Karpas-422 (cell line): ENCODE measurements at regions not wholly inside any gene's neighbourhood (a gene's known extent, or its start where the extent isn't known, plus 50 kb on each side); places are given as distances from the start of the nearest gene placed in this dataset.
"Not testable (repeated sequence)": the region's sequence is repeated elsewhere in the genome, so short reads cannot be mapped to it uniquely, and the experiment has no call there.

Source experiments
- DNase-seq: peaks from one replicate; pipeline ENCODE4 v3.0.0-alpha.2; 2015
- H2AFZ ChIP-seq: fragments of 200-600 bp; sonication (generic); 2 replicates; pipeline ENCODE4 v1.6.1; 2014; ENCODE audit warnings: antibody characterized with exemption, low read length, mixed read lengths
- H3K27ac ChIP-seq: fragments of 200-600 bp; sonication (generic); 2 replicates; pipeline ENCODE4 v1.5.1; 2014; ENCODE audit warnings: mild to moderate bottlenecking, low read length, moderate library complexity
- H3K27me3 ChIP-seq: fragments of 200-600 bp; sonication (generic); 2 replicates; pipeline ENCODE4 v1.6.1; 2014; ENCODE audit warnings: low read length, mixed read lengths
- H3K36me3 ChIP-seq: fragments of 200-600 bp; sonication (generic); 2 replicates; pipeline ENCODE4 v1.6.1; 2014; ENCODE audit warnings: low read length, mixed read lengths; ENCODE audit not compliant: insufficient read depth
- H3K4me1 ChIP-seq: fragments of 200-600 bp; sonication (generic); 2 replicates; pipeline ENCODE4 v1.6.1; 2014; ENCODE audit warnings: mild to moderate bottlenecking, low read length, mixed read lengths
- H3K4me2 ChIP-seq: fragments of 200-600 bp; sonication (generic); 2 replicates; pipeline ENCODE4 v1.6.1; 2014; ENCODE audit warnings: low read length, low read depth, mild to moderate bottlenecking; ENCODE audit not compliant: poor library complexity, severe bottlenecking
- H3K4me3 ChIP-seq: fragments of 200-600 bp; sonication (generic); 2 replicates; pipeline ENCODE4 v1.5.1; 2014; ENCODE audit warnings: mild to moderate bottlenecking, antibody characterized with exemption, low read length, mixed read lengths
- H3K79me2 ChIP-seq: fragments of 200-600 bp; sonication (generic); 2 replicates; pipeline ENCODE4 v1.6.1; 2014; ENCODE audit warnings: mild to moderate bottlenecking, low read length, mixed read lengths
- H3K9ac ChIP-seq: fragments of 200-600 bp; sonication (generic); 2 replicates; pipeline ENCODE4 v1.6.0; 2014; ENCODE audit warnings: low read length
- H3K9me2 ChIP-seq: fragments of 200-600 bp; sonication (generic), shearing (Covaris generic); replicated peaks from 2 replicates; pipeline ENCODE4 v1.6.0; 2014; ENCODE audit warnings: mild to moderate bottlenecking, low read length, moderate library complexity; ENCODE audit not compliant: insufficient read depth
- H3K9me3 ChIP-seq: fragments of 300-700, 200-600 bp; sonication (generic); 2 replicates; pipeline ENCODE4 v1.6.1; 2014; ENCODE audit warnings: low read length, mixed read lengths
- H4K20me1 ChIP-seq: fragments of 200-600 bp; sonication (generic); 2 replicates; pipeline ENCODE4 v1.6.1; 2014; ENCODE audit warnings: mild to moderate bottlenecking, antibody characterized with exemption, low read length, low read depth; ENCODE audit not compliant: insufficient read depth

GRCh38 chr3:55267206-55267930 lies 219.7 kb downstream of the WNT5A start:
- H3K9me2 ChIP-seq, result no peaks in the 10 kb centered on the region
- no peak overlapping the region for H3K4me2 ChIP-seq
- no peak overlapping the region for H3K4me3 ChIP-seq
- no peaks in the 10 kb centered on the region for H3K36me3 ChIP-seq
- no peaks in the 10 kb centered on the region for H3K9me3 ChIP-seq
- H2AFZ ChIP-seq, result no peak overlapping the region
- H3K27me3 ChIP-seq, result no peaks in the 10 kb centered on the region
- no peak overlapping the region for H3K27ac ChIP-seq
- no peaks in the 10 kb centered on the region for H3K79me2 ChIP-seq
- no peak for DNase-seq
- no peaks in the 10 kb centered on the region for H4K20me1 ChIP-seq
- no peaks in the 10 kb centered on the region for H3K4me1 ChIP-seq
- no peak overlapping the region for H3K9ac ChIP-seq

DNA sequence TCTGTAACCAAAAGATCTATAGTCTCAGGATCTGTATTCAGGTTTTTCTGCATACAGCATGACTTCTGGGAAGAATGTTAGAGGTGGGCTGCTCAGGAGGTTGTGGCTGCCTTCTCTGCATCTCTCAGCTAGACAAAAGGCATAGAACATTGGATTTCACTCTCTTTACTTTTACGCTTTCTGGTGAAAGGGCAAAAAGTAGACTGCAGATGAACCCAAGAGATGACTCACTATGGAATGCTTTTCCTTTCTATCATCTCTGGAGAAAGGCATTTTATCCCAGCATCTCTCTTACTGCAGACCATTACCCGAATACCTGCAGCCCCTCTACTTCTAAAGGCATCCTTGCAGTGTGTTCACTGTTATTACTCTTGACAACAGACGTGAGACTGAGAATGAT lies 222.2 kb downstream of the WNT5A start:
- Histone ChIP-seq H3K4me2 (no peak overlapping the region), H3K4me3 (no peak overlapping the region), H3K27me3 (no peaks in the 10 kb centered on the region), H3K36me3 (no peaks in the 10 kb centered on the region), H3K9me2 (no peaks in the 10 kb centered on the region), H3K4me1 (no peaks in the 10 kb centered on the region), H2AFZ (no peak overlapping the region), H3K9me3 (no peaks in the 10 kb centered on the region), H4K20me1 (no peaks in the 10 kb centered on the region), H3K9ac (no peak overlapping the region), H3K79me2 (no peaks in the 10 kb centered on the region), H3K27ac (no peak overlapping the region)
- DNase-seq, result no peak

GRCh38 chr3:55252921-55253320 lies 234.2 kb downstream of the WNT5A start:
- Histone ChIP-seq H3K4me1 (no peaks in the 10 kb centered on the region), H2AFZ (no peak overlapping the region), H3K36me3 (no peaks in the 10 kb centered on the region), H3K27ac (no peak overlapping the region), H4K20me1 (no peaks in the 10 kb centered on the region), H3K9me3 (no peaks in the 10 kb centered on the region), H3K79me2 (no peaks in the 10 kb centered on the region), H3K27me3 (no peaks in the 10 kb centered on the region), H3K9me2 (no peaks in the 10 kb centered on the region), H3K4me2 (no peak overlapping the region), H3K9ac (no peak overlapping the region), H3K4me3 (no peak overlapping the region)
- no peak for DNase-seq

- H3K4me2 ChIP-seq, DNase-seq: not testable (repeated sequence)
These were observed 237.9 kb downstream of the WNT5A start for GRCh38 chr3:55249156-55249555.

DNA sequence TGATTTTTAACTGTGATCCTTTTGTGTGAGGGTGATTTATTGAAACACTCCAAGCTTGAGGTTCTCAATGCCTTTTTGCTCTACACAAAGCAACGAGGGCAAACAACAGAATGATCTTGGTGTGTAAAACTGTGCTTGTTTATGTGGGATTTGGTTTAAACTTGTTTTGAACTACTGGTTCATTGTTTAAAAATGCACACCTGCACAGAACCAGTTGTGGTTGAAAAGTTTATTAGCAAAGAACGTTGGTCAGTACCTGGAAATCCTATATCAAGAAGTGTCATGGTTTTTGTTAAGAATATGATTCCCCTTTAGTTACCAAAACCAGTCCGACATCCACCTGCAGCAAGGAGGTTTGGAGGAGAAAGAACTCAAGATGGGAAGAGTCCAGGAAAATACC lies 239.4 kb downstream of the WNT5A start:
- no peak for DNase-seq
- Histone ChIP-seq H2AFZ (no peak overlapping the region), H3K4me3 (no peak overlapping the region), H3K9me2 (no peaks in the 10 kb centered on the region), H3K9me3 (no peaks in the 10 kb centered on the region), H3K4me1 (no peaks in the 10 kb centered on the region), H4K20me1 (no peaks in the 10 kb centered on the region), H3K27ac (no peak overlapping the region), H3K9ac (no peak overlapping the region), H3K36me3 (no peaks in the 10 kb centered on the region), H3K4me2 (no peak overlapping the region), H3K79me2 (no peaks in the 10 kb centered on the region), H3K27me3 (no peaks in the 10 kb centered on the region)

More at GRCh38 chr3:55249156-55249555, 237.9 kb downstream of the WNT5A start:
- H3K4me1 ChIP-seq, H4K20me1 ChIP-seq, H3K4me3 ChIP-seq, H3K9ac ChIP-seq, H3K27ac ChIP-seq, H3K9me2 ChIP-seq, H3K27me3 ChIP-seq, H2AFZ ChIP-seq, H3K36me3 ChIP-seq, H3K9me3 ChIP-seq, H3K79me2 ChIP-seq: not testable (repeated sequence)

GRCh38 chr3:55246033-55246432 lies 241.1 kb downstream of the WNT5A start:
- no peaks in the 10 kb centered on the region for H3K27me3 ChIP-seq
- no peaks in the 10 kb centered on the region for H3K79me2 ChIP-seq
- no peaks in the 10 kb centered on the region for H3K9me2 ChIP-seq
- no peak overlapping the region for H3K4me2 ChIP-seq
- no peak overlapping the region for H3K4me3 ChIP-seq
- no peak for DNase-seq
- no peaks in the 10 kb centered on the region for H3K9me3 ChIP-seq
- H3K4me1 ChIP-seq, result no peaks in the 10 kb centered on the region
- no peak overlapping the region for H2AFZ ChIP-seq
- H4K20me1 ChIP-seq, result no peaks in the 10 kb centered on the region
- no peaks in the 10 kb centered on the region for H3K36me3 ChIP-seq
- H3K27ac ChIP-seq, result no peak overlapping the region
- no peak overlapping the region for H3K9ac ChIP-seq

DNA sequence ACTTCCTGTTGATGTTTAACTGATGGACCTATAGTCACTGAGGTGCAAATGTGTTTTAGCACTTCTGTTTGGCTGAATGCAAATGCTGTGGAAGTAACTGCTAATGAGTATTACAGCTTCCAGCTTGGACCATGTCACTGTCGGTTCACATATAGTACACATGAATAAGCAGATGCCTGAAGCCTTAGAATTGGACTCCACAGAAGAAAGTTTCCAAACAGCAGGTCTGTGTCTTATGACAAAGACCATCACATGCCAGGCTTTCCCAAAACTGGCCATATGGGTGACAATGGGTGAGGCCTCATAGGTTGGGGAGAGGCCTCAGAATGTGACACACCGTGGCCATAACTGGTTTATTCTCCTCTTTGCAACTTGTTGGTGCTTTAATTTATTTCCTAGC lies 241.8 kb downstream of the WNT5A start:
- Histone ChIP-seq H3K4me1 (no peaks in the 10 kb centered on the region), H3K9me2 (no peaks in the 10 kb centered on the region), H3K4me2 (no peak overlapping the region), H4K20me1 (no peaks in the 10 kb centered on the region), H3K36me3 (no peaks in the 10 kb centered on the region), H3K27me3 (no peaks in the 10 kb centered on the region), H3K27ac (no peak overlapping the region), H3K79me2 (no peaks in the 10 kb centered on the region), H3K9ac (no peak overlapping the region), H3K9me3 (no peaks in the 10 kb centered on the region), H3K4me3 (no peak overlapping the region), H2AFZ (no peak overlapping the region)
- no peak for DNase-seq

DNA sequence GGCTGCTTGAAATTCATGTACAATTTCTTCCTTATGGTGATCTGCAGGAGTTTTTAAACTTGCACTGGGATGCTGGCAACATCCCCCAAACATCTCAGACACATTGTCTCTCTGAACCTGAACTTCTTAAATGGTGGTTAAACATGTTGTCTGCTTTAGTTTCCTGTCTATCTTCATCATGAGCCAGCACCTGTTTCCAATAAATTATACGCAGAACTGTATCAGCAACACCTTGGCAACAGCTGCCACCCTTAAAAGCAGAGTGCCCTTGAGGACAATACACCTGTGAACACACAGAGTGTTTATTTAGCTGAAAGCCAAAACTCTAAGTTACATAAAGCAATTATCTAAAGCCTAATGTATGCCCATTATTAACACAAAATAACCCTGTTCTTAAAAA lies 242.9 kb downstream of the WNT5A start:
- H3K9ac ChIP-seq, result no peak overlapping the region

More for the DNA sequence above, 242.9 kb downstream of the WNT5A start:
- H3K4me3 ChIP-seq, result no peak overlapping the region
- no peaks in the 10 kb centered on the region for H3K79me2 ChIP-seq
- H3K9me3 ChIP-seq, result no peaks in the 10 kb centered on the region
- H3K27me3 ChIP-seq, result no peaks in the 10 kb centered on the region
- no peaks in the 10 kb centered on the region for H4K20me1 ChIP-seq
- no peak overlapping the region for H3K27ac ChIP-seq
- no peaks in the 10 kb centered on the region for H3K36me3 ChIP-seq
- no peak for DNase-seq
- no peak overlapping the region for H3K4me2 ChIP-seq
- H3K4me1 ChIP-seq, result no peaks in the 10 kb centered on the region
- no peak overlapping the region for H2AFZ ChIP-seq
- H3K9me2 ChIP-seq, result no peaks in the 10 kb centered on the region
